ENCODE measurements at regions not wholly inside any gene's neighbourhood (a gene's known extent, or its start where the extent isn't known, plus 50 kb on each side); places are given as distances from the start of the nearest gene placed in this dataset.

DNA sequence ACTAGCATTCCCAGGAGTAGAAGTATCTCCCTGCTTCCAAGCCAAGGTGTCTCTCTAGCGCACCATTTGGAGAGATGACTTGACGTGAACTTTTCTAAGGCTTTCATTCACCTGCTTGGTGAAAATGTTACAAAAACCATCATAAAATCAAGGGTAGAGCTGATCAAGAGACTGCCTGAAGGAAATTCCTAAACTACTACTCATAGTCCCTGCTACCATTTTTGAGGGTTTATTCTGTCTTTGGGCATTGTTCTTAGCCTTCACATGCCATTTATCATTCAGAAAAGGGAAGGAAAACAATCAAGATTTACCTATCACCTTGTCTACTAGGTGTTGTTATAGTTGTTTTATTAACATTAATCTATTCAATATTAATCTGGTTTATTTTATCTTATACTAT lies 525.8 kb downstream of the NTRK3 start:
- ATAC-seq (ENCODE audit: low FRiP score) (no peak), DNase-seq (ENCODE audit: low spot score) (no peak)
- TF ChIP-seq, protein P1, sequence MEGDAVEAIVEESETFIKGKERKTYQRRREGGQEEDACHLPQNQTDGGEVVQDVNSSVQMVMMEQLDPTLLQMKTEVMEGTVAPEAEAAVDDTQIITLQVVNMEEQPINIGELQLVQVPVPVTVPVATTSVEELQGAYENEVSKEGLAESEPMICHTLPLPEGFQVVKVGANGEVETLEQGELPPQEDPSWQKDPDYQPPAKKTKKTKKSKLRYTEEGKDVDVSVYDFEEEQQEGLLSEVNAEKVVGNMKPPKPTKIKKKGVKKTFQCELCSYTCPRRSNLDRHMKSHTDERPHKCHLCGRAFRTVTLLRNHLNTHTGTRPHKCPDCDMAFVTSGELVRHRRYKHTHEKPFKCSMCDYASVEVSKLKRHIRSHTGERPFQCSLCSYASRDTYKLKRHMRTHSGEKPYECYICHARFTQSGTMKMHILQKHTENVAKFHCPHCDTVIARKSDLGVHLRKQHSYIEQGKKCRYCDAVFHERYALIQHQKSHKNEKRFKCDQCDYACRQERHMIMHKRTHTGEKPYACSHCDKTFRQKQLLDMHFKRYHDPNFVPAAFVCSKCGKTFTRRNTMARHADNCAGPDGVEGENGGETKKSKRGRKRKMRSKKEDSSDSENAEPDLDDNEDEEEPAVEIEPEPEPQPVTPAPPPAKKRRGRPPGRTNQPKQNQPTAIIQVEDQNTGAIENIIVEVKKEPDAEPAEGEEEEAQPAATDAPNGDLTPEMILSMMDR (IDR thresholded peaks at IDR 0.05), result no peak

DNA sequence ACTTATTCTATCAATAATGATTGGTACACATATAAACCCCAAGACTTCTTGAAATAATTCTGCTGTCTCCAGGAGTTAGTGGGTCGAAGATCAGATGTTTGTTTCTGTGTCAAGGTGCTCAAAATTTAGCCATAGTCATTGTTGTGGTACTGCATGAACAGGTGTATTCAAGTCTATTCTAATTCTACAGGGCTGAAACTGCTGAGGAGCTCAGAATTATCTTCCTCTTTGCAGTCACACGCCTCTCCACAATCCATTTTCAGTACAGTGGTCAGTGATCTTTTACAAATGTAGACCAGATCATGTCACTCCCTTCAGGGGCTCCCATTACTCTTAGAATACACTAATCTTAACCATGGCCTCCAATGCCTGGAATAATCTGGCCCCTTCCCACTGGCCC lies 527.5 kb downstream of the NTRK3 start:
- TF ChIP-seq, protein P1 (IDR thresholded peaks at IDR 0.05), result no peak
- DNase-seq (ENCODE audit: low spot score), result no peak
- ATAC-seq (ENCODE audit: low FRiP score), result no peak

DNA sequence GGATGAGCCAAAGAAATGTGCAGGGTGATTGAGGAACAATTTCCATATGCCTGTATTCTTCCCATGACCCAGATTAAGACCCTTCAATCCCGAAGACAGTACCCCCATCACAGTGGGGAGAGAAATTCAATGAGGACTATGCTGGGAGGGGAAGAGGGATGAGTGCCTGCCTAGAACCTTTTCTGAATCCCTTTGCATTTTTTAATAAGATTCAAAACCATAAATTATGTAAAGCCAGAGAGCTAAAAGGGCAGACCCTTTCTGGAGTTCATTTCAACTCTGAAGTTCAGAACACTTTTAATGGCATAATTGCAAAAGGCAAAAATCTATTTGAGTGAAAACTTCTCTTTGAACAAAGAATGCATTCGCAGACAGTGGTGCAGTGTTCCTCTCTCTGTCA lies 529.5 kb downstream of the NTRK3 start:
- DNase-seq (ENCODE audit: low spot score), result no peak
- no peak for ATAC-seq (ENCODE audit: low FRiP score)
- TF ChIP-seq, protein P1 (IDR thresholded peaks at IDR 0.05), result no peak

DNA sequence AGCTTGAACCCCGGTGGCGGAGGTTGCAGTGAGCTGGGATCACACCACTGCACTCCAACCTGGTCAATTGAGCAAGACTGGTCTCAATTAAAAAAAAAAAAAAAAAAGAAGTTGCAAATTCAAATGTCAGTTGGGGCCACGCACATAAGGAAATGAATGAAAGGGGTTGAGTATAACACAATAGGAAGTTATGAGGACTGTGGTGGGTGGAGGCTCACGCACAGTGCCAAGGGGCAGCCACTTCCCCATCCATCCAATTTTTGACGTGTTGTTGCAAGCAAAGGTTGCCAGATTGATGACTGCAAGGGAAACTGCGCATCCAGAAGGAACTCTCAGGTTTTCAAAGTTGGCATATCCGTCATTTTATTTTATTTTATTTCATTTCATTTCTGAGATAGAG lies 532.2 kb downstream of the NTRK3 start:
- TF ChIP-seq, protein P1 (IDR thresholded peaks at IDR 0.05), result no peak
- DNase-seq (ENCODE audit: low spot score) (no peak), ATAC-seq (ENCODE audit: low FRiP score) (no peak)

DNA sequence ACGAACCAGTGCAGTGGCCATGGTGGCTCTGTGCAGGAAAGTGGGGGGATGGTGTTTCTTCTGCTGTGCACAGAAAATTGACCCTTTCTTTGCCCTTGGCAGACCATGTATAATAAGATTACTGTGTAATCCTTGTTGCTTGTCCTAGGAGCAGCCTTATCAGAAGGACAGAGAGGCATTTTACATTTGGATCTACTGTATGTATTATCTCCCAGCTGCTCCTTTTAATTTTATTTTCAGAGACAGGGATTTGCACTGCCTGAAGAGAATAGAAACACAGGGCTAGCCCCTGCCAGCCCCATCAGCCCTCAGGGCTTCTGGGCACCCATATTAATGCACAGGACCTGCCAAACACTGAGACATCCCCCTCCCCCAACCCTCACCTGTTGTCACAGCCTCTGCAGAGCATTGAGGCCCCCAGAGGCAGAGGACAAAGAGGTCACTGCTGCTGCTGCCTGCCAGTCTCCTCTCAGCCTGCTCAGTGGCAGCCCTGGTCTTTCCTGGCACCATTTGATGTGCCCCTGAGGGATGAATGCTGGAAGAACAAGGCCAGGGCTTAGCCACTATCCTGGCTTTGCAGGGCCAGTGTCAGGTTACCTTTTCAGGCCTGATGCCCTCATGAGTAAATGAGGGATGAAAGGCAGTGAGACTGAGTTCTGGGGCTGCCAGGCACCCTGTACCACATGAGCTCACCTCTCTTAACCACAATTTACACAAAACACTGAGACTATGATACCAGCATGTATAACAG lies 533.4 kb downstream of the NTRK3 start:
- ATAC-seq (ENCODE audit: low FRiP score) (no peak), DNase-seq (ENCODE audit: low spot score) (no peak)
- TF ChIP-seq, protein P1 (IDR thresholded peaks at IDR 0.05), result no peak

DNA sequence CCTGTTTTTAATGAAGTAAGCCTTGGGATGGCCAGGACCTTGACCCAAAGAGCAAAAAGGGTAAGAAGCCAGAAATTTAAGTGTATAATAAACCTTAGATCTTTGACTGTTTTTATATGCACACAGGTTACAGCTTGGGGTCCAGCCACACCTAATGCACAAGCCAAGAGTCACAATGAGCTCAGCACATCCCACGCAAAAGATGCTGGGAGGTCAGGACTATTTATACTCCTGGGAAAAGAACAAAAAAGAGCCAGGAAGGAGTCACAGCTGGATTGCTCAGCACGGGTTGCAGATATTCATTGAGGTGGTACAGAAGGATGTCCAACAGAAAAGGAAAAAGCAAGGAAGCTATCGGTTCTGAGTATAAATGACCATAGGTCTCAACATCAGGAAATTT lies 536.3 kb downstream of the NTRK3 start:
- no peak for ATAC-seq (ENCODE audit: low FRiP score)
- TF ChIP-seq, protein P1 (IDR thresholded peaks at IDR 0.05), result no peak
- no peak for DNase-seq (ENCODE audit: low spot score)

DNA sequence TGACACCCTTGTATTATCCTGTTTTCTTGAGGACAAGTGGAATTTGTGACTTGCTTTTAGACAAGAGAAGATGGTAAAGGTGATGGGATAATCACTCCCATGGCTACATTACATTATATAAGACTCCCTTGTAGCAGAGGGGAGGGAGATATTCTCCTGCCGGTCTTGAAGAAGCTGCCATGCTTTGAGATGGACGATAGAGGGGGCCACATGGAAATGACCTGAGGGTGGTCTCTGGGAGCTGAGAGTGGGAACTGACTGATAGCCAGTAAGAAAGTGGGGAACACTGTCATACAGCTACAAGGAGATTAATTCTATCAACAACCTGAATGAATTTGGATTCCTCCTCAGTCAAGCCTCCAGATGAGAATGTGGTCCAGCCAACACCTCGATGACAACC lies 540.1 kb downstream of the NTRK3 start:
- TF ChIP-seq, protein P1 (IDR thresholded peaks at IDR 0.05), result no peak
- DNase-seq (ENCODE audit: low spot score) (no peak), ATAC-seq (ENCODE audit: low FRiP score) (no peak)

All from omental fat pad (tissue), 3 donors.